HL-60 (cell line): ENCODE measurements at regions not wholly inside any gene's neighbourhood (a gene's known extent, or its start where the extent isn't known, plus 50 kb on each side); places are given as distances from the start of the nearest gene placed in this dataset.

Experiments
- DNase-seq, 2 experiments: peaks; one replicate each; pipeline ENCODE4 v3.0.0-alpha.2; 2010 to 2020; ENCODE audit warnings: low read depth in 1 of 2, low spot score in 1 of 2
- H3K27ac ChIP-seq: fragments of 250-450 bp; sonication (Bioruptor Pico); replicated peaks from 2 replicates; pipeline ENCODE4 v1.5.1; 2020; ENCODE audit warnings: mild to moderate bottlenecking, moderate library complexity
- H3K27me3 ChIP-seq: fragments of 250-450 bp; sonication (Bioruptor Pico); 2 replicates; pipeline ENCODE4 v1.5.1; 2021; ENCODE audit warnings: mild to moderate bottlenecking, moderate library complexity; ENCODE audit not compliant: insufficient read depth, poor library complexity, severe bottlenecking
- H3K4me3 ChIP-seq: replicated peaks from 2 replicates; pipeline ENCODE4 v1.5.1; 2011; ENCODE audit warnings: mild to moderate bottlenecking, control low read depth, low read length; ENCODE audit not compliant: insufficient read depth
- GABPA ChIP-seq: IDR thresholded peaks from 2 replicates; pipeline ENCODE4 v1.6.1; 2012; ENCODE audit warnings: low read depth
- POLR2AphosphoS5 ChIP-seq: IDR thresholded peaks from 2 replicates; pipeline ENCODE4 v1.6.1; 2012; ENCODE audit warnings: low read depth
- SPI1 ChIP-seq: IDR thresholded peaks from 2 replicates; pipeline ENCODE4 v1.6.1; 2012; ENCODE audit warnings: low read depth, mild to moderate bottlenecking, borderline replicate concordance
- TF ChIP-seq, protein P1 (sequence below): IDR thresholded peaks from one replicate; pipeline ENCODE4 v1.5.1; 2011; ENCODE audit warnings: low read length, control low read depth, inconsistent platforms; ENCODE audit not compliant: insufficient read depth
- TF ChIP-seq, protein P2 (sequence below): IDR thresholded peaks from 2 replicates; pipeline ENCODE4 v1.6.1; 2012; ENCODE audit warnings: low read depth; ENCODE audit not compliant: insufficient replicate concordance

DNA sequence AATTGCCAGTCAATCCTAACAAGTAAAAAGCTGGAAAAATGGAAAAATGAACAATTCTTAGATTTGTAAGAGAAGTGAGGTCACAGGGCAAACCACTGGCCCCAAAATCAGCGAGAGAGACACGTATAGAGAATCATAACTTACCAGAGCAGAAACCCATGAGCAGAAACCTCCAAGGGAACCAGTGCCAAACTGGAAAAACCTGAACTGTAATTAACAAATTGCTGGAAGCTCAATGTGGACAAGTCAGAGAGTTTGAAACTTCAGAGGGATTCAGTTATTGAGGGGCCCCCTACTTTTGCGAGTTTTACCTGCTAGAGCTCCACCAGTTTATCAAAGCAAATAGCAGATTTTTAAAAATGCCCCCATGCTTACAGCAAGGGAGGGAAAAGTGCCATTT lies 119.0 kb downstream of the C7orf25 start:
- Histone ChIP-seq H3K27me3 (no peaks in the 10 kb centered on the region), H3K4me3 (no peak overlapping the region), H3K27ac (no peak overlapping the region)
- no peak for DNase-seq
- TF ChIP-seq, protein P1, sequence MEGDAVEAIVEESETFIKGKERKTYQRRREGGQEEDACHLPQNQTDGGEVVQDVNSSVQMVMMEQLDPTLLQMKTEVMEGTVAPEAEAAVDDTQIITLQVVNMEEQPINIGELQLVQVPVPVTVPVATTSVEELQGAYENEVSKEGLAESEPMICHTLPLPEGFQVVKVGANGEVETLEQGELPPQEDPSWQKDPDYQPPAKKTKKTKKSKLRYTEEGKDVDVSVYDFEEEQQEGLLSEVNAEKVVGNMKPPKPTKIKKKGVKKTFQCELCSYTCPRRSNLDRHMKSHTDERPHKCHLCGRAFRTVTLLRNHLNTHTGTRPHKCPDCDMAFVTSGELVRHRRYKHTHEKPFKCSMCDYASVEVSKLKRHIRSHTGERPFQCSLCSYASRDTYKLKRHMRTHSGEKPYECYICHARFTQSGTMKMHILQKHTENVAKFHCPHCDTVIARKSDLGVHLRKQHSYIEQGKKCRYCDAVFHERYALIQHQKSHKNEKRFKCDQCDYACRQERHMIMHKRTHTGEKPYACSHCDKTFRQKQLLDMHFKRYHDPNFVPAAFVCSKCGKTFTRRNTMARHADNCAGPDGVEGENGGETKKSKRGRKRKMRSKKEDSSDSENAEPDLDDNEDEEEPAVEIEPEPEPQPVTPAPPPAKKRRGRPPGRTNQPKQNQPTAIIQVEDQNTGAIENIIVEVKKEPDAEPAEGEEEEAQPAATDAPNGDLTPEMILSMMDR = no peak
- TF ChIP-seq, protein P2, sequence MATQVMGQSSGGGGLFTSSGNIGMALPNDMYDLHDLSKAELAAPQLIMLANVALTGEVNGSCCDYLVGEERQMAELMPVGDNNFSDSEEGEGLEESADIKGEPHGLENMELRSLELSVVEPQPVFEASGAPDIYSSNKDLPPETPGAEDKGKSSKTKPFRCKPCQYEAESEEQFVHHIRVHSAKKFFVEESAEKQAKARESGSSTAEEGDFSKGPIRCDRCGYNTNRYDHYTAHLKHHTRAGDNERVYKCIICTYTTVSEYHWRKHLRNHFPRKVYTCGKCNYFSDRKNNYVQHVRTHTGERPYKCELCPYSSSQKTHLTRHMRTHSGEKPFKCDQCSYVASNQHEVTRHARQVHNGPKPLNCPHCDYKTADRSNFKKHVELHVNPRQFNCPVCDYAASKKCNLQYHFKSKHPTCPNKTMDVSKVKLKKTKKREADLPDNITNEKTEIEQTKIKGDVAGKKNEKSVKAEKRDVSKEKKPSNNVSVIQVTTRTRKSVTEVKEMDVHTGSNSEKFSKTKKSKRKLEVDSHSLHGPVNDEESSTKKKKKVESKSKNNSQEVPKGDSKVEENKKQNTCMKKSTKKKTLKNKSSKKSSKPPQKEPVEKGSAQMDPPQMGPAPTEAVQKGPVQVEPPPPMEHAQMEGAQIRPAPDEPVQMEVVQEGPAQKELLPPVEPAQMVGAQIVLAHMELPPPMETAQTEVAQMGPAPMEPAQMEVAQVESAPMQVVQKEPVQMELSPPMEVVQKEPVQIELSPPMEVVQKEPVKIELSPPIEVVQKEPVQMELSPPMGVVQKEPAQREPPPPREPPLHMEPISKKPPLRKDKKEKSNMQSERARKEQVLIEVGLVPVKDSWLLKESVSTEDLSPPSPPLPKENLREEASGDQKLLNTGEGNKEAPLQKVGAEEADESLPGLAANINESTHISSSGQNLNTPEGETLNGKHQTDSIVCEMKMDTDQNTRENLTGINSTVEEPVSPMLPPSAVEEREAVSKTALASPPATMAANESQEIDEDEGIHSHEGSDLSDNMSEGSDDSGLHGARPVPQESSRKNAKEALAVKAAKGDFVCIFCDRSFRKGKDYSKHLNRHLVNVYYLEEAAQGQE = no peak
- TF ChIP-seq POLR2AphosphoS5 (no peak), SPI1 (no peak), GABPA (no peak)

DNA sequence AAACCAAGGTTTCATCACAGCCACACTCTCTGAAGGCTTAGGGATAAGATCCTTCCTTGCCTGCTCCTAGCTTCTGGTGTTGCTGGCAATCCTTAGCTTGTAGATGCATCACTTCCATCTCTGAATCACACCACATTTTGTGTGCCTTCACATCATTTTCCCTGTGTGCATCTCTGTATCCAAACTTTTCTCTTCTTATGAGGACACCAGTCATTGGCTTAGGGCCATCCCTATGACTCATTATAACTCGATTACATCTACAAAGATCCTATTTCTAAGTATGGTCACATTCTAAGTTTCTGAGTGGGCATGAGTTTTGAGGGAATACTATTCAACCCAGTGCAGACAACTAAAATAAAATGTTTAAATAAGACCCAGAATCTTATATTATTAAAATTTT lies 121.7 kb downstream of the C7orf25 start:
- no peak for DNase-seq
- no peak overlapping the region for H3K4me3 ChIP-seq
- TF ChIP-seq, protein P2 = no peak
- no peak for TF ChIP-seq SPI1
- TF ChIP-seq POLR2AphosphoS5 = no peak
- TF ChIP-seq, protein P1 = no peak
- no peak for TF ChIP-seq GABPA
- H3K27me3 ChIP-seq = no peaks in the 10 kb centered on the region
- H3K27ac ChIP-seq = no peak overlapping the region

DNA sequence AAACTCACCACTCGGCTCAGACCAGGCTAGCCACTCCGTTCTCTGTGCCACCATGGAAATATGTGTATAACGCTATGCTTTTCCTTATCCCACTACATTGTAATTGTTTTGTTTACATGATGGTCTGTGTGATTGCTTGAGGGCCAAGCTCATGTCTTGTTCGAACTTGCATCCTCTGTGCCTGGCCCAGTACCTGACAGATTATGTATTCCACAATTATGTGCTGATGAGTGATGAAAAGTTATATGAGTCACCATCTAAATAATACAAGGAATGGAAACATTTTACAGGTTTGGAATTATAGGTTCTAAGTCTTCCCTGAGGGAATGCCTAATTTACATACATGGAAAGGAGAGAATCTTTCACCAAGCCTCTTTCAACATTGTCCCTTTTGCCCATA lies 137.4 kb downstream of the C7orf25 start:
- no peak for TF ChIP-seq POLR2AphosphoS5
- TF ChIP-seq, protein P2 = no peak
- TF ChIP-seq GABPA = no peak

DNA sequence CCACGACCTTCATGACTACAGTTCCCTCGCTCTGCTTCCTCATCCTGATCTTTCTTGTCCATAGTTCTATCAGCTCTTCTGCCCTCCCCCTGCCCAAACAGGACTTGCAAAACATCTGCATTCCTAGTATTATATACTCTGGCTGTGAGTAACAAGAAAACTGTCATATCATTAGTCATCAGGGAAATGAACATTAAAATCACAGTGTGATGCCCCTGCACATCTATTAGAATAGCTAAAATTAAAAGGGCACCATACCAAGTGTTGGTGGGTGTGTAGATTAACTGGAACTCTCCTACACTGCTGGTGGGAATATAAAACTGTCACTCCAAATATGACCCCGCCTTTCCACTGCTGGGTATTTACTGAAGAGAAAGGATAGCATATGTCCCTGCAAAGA lies 141.8 kb downstream of the C7orf25 start:
- Histone ChIP-seq H3K27ac (no peak overlapping the region), H3K27me3 (peaks cover 5% of the 10 kb centered on the region), H3K4me3 (no peak overlapping the region)
- no peak for DNase-seq
- TF ChIP-seq, protein P2 = no peak
- no peak for TF ChIP-seq GABPA
- TF ChIP-seq POLR2AphosphoS5 = no peak
- TF ChIP-seq, protein P1 = no peak
- no peak for TF ChIP-seq SPI1

More for the DNA sequence above, 137.4 kb downstream of the C7orf25 start:
- H3K27me3 ChIP-seq = peaks cover 5% of the 10 kb centered on the region
- no peak overlapping the region for H3K4me3 ChIP-seq
- no peak for DNase-seq
- H3K27ac ChIP-seq = no peak overlapping the region
